Umbilical cord (tissue), 1 donor: ENCODE measurements at regions not wholly inside any gene's neighbourhood (a gene's known extent, or its start where the extent isn't known, plus 50 kb on each side); places are given as distances from the start of the nearest gene placed in this dataset.
"Not testable (repeated sequence)": the region's sequence is repeated elsewhere in the genome, so short reads cannot be mapped to it uniquely, and the experiment has no call there.

Experiments
- DNase-seq: peaks from one replicate; pipeline ENCODE4 v3.0.0-alpha.2; 2015; ENCODE audit warnings: low spot score

DNA sequence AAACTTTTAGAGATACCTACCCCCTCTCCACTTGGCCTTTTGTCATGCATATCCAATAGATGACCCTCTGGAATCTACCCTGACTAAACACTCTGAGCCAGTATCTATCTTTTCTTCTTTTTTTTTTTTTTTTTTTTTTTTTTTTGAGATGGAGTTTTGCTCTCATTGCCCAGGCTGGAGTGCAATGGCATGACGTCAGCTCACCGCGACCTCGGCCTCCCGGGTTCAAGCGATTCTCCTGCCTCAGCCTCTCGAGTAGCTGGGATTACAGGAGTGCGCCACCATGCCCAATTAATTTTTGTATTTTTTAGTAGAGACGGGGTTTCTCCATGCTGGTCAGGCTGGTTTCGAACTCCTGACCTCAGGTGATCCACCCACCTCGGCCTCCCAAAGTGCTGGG lies 50.8 kb upstream of the GRIN2B start:
- not testable (repeated sequence) for DNase-seq

DNA sequence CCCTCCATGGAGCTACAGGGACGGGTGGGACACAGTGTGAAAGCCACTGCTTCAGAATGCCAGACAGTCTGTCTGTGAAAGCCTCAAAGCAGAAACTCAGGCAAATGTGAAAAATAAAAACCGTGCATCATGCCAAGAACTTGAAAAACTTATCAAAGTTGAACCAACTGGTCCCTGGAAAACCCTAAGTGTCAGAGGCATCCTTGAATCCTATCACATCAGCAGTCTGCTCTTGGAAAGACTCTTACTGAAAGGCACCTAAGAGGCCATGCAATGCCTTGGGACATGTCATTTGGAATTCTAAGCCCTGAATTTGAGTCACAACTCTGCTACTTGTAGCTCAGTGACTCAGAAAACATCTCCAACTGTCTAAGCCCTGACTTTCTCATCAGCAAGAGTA lies 62.4 kb upstream of the GRIN2B start:
- no peak for DNase-seq

DNA sequence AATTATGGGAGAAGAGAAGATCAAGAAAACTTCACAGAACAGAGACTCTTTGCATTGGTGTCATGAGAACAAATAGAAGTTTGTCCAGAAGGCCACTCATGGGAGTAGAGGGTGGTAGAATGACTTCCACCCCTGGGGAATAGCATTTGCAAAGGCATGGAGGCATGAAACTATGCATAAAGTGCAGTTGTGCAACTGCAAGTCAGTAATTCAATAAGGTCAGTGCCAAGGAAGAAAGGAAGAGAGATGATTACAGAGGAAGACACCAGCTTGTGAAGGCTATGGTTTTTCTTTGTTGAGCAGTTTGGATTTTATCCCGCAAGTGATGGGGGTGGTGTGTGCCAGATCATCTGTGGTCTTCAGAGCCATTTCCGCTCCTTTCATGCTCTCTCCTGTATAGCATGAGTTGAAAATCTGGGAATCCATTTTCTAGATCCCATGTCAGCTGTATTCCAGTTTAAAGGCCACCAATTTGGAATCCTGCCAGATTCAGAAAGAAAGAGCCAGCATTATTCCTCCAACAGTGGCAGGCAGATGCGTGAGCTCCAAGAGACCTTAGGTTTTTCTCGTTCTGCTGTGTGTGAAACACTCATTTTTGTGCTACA lies 67.6 kb upstream of the GRIN2B start:
- DNase-seq: no peak

DNA sequence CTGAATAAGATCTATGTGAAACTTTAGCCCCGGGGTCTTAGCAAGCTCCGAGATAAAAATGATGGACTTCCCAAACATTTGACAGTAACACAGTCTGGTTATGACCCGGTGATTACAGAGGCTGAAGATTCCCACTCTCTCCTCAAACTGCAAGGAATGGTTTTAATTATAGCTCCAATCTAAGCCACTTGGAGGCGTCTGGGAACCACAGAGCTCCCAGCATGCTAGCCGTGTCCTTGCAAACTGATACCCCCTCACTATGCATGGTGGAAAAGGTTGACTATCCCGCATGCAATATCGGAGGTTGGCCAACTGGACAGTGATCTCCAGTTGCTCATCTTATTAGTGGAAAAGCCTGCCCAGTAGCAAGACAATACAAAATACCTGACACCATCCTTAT lies 76.5 kb upstream of the GRIN2B start:
- DNase-seq: peak; percentile 88

DNA sequence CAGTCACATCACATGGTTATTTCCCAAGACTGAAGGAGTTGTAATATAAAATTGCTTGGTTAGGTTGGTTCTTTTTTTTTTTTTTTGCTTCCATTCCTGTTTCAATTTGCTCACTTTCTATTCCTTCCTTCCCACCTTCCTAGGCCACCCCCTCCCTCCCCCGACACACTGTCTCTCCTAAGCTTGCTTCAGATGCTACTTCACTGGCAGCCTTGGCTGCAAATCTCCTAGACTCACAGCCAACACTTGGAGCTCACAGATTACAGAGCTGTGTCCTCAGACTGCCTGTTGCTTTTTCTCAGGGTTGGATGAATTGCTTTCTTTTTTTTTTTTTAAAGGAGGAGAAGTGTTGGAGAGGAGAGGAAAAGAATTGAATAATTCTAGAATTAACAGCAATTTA lies 77.3 kb upstream of the GRIN2B start:
- DNase-seq: peak; percentile 40

DNA sequence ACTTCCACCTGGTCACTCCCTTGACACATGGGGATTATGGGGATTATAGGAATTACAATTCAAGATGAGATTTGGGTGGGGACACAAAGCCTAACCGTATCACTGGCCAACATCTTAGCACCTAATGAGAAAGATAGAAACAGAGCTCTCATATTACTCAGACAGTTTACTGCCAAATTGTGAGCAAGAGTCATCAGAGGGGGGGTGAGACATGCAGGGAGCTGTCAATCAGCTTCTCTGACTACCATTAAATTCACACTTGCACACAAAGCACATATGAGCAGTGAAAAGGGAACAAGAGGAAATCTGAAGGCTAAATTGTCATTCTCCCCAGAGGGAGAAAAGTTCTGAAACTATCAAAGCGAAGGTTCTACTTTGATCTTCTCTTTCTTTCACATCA lies 78.1 kb upstream of the GRIN2B start:
- DNase-seq: no peak

DNA sequence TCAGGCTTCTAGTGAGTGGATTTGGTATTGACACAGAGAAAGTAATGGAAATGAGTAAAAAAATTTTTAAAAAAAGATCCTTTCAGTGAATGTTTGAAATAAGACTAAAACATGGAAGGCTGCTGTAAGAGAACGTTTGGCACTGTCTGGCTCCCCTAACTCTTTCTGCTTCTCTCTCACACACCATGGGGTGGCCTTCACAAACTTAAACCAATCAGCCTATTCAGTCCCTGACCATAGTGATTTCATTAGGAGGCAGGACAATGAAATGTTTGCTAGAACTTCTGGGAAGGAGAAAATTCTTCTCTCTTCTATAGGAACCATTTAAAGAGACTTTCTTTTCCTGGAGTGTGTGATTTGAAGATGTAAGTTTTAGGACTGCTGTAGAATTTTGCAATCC lies 84.2 kb upstream of the GRIN2B start:
- no peak for DNase-seq

DNA sequence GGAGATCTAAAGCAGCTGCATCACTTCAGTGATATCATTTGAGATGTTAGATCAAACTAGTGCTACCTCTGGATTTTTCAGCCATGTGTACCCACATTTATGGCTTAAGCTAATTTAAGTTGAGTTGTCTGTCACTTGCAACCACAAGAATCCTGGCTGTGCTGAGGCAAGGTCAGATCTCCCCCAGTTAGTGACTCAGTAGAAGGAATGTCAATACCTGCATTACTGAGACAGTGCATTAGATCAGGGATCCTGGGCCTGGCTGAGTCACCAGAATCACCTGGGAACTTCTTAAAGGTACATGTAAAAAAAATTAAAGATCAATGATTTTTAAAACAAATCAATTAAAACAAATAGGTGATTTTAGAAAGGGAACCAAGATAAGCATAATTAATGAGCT lies 84.6 kb upstream of the GRIN2B start:
- peak; percentile 38 for DNase-seq

DNA sequence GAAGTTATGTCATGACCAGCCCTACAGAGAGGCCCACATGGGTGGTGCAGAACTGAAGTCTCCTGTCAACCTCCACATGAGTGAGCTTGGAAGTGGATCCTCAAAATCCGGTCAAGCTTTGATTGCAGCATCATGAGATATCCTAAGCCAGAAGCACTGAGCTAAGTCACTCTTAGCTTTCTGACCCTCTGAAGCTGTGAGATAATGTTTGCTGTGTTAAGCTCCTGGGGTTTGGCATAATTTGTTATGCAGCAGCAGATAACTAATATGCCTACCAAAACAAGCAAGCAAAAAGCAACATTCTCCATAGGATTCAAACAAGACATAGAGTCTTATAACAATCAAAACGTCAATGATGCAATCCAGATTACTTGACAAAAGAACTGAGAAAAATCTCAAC lies 87.6 kb upstream of the GRIN2B start:
- peak; percentile 91 for DNase-seq

DNA sequence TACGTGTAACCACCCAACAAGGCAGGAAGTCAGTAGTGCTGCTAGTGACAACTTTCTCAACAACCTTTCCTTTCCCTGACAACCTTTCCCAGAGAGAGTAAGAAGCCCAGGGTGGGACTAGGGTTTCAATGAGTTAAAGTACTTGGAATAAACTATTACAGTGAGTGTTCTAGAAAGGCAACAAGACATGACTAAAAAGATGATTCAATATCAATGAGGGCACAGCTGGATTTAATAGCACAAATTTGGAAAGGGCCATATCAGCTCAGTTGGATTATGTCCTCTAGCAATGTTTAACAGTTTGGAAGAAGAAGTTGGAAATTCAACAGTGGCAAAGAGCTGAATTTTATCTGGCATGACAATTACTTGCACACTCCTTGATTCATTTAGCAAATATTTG lies 90.4 kb upstream of the GRIN2B start:
- DNase-seq: peak; percentile 29

DNA sequence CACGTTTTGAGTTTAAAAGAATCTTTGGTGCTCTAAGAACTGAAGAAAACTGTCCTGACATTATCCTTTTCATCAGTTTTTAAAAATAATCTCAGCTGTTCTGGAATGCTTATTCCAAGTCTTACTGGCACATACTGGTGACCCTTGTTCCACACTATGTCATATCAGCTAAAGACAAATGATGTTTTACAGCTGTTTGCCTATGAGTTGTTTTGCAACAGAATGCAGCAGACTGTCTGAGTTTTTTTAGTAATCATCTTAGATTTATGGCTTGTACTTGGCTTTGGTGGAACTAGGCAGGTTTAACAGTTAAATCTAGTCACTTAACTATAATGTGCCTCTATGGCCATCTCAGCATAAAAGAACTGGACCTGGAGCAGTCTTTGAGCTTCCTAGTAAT lies 91.6 kb upstream of the GRIN2B start:
- peak; percentile 92 for DNase-seq

DNA sequence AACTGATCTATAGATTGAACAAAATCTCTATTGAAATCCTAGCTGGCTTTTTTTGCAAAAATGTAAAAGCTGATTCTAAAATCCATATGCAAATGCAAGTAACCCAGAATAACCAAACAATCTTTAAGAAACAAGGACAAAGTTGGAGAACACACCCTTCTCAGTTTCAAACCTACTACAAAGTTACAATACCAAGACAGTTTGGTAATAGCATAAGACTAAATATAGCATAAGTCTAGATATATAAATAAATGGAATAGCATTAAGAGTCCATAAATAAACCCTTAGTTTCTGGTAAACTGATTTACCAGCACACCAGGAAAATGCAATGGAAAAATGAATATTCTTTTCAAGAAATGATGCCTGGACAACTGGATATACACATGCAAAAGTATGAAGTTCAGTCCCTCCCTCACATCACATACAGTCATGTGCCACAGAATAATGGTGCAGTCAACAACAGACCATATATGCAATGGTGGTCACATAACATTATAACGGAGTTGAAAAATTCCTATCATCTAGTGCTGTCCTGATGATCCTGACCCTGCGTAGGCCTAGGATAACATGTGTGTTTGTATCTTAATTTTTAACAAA lies 94.5 kb upstream of the GRIN2B start:
- DNase-seq: no peak

DNA sequence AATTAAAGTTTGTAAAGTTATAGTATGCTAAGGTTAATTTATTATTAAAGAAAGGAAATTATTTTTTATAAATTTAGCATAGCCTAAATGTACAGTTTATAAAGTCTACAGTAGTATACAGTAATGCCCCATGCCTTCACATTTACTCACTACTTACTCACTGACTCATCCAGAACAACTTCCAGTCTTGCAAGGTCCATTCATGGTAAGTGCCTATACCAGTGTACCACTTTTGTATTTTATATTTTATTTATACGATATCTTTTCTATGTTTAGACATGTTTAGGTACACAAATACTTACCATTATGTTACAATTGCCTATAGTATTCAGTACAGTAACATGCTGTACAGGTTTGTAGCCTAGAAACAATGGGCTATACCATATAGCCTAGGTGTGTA lies 95.1 kb upstream of the GRIN2B start:
- DNase-seq: no peak

DNA sequence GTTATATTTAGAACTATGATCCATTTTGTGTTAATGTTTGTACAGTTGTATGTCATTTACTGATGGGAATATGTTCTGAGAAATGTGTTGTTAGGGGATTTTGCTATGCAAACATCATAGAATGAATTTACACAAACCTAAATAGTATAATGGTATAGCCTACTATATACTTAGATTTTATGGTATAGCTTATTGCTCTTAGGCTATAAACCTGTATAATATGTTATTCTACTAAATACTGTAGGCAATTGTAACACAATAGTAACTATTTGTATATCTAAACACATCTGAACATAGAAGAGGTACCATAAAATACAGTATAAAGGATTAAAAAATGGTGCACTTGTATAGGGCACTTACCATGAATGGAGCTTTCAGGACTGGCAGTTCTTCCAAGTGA lies 105.4 kb upstream of the GRIN2B start:
- DNase-seq: no peak

DNA sequence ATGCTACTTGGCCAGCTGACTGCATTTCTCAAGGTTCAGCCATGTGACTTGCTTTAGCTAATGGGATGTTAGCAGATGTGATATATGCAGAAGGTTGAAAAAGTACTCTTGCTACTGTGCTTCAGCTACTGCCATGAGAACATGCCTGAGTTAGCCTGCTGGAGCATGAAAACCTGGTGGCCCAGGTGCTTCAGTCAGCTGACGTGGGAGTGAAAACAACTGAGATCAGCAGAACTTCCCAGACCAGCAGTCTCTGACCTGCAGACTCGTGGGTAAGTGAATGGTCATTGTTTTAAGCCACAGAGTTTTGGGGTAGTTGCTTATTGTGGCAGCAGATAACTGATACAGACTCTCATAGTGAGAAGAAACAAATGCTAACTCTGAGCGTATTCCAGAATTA lies 118.6 kb upstream of the GRIN2B start:
- DNase-seq: no peak

DNA sequence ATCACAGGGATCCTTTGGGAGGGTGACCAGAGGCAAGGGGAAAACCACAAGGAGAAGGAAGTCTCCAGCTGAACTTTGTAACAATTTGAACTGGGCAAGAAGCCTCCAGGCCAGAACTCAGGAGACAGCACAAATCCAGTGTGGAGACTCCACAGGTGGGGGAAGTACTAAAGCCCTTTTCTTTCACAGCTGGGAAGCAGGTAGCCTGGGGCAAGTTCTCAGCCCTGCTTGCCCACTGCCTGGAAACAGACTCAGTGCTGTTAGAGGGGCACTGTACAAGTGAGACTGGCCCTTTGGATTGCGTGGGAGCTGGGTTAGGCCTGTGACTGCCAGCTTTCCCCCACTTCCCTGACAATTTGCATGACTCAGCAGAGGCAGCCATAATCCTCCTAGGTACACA lies 120.2 kb upstream of the GRIN2B start:
- DNase-seq: not testable (repeated sequence)

DNA sequence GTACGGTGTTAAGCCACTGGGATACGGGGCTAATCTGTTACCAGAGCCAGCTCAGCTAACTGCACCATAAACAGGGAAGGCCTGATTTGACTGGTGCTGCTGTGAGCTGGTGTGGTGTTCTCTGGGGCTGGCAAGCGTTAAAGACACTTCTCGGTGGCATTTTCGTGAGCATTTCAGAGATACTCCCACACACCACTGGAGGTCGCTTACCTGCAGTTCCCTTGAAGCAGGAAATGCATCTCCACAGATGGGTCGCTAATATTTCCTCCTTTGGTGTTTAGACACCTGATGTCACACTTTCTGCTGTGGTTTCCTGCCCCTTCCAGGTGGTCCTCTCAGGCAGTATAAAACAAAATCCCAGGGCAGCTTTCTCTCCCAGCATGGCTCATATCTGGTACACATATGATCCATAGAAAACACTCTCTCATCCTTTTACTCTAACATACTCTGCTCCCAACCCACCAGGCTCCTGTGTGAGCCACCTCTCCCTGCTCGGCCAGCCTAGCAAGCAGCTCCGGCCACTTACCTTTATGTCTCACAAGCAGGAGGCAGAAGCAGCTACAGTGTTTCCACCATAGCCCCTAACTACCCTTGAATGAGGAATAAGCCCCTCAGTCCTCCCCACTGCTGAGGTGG lies 129.9 kb upstream of the GRIN2B start:
- no peak for DNase-seq

DNA sequence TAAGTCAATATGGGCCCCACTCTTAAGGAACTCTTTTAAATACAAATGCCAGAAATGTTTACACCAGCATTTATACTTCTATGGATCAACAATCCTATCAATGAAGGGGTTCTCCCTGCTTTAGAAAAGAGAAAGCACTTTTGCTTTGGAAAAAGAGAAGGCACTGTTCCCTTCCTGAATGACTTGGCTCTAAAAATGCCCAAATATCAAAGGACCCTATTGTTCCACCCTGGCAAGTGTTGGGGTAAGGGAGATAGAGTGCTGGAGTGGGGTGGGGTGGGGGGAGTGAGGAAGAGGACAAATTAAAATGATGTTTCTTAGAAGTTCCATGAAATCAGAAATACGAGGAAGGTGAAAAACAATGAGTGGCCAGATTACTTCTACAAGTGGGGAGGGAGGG lies 131.6 kb upstream of the GRIN2B start:
- no peak for DNase-seq

DNA sequence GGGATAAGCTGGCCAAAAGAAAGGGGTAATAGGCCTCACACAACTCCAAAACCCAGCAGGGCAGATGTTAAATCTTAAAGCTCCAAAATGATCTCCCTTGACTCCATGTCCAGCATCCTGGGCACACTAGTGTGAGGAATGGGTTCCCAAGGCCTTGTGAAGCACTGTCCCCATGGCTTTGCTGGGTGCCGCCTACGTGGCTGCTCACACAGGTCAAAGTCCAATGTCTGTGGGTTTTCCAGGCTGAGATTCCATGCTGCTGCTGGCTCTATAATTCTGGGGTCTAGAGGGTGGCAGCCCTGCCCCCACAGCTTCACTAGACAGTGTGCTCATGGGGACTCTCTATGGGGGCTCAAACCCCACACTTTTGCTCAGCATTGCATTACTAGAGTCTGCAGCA lies 145.3 kb upstream of the GRIN2B start:
- DNase-seq: no peak

DNA sequence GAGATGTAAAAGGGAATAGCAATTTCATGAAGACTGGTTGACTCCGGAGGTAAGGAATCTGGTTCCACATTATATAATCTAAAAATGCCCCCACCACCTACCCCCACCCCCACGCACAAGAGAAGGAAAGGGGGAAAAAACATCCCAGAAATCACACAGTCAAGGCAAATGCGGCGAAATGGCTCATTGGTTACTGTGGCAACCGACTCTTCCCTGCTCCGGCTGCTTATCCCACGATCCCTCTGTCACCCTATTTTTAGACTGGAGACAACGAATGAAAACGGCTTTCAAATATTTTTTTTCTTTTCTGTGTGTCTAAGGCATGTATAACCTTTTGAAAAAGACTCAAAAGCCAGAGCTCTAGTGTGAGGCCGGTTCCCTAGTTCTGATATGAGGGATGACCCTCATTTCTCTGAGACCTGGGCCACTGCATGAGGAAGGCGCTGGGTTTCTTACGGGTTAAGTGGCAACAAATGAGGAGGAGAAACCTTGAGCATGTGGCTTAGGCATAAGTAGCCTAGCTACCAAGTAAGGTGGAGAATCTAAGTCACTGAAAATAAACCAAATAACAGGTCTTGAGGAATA lies 148.3 kb upstream of the GRIN2B start:
- no peak for DNase-seq

DNA sequence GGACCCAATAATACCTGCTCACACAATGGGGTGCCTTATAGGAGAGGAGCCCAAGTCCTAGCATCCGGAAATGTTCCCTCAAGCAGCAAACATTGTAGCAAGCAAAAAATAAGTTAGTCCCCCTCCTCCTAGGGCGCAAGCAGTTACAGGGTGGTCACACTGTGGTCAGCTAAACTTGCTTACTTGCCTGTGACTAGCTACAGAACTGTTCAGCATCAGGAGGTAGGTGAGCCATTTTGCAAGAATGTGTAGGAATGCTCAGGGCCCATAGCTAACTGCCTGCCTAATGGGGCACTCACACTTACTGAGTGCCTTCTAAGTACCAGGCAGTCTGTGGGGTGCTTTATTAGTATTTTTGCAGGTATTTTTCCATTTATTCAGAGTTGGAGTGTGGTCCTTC lies 154.6 kb upstream of the GRIN2B start:
- DNase-seq: no peak

DNA sequence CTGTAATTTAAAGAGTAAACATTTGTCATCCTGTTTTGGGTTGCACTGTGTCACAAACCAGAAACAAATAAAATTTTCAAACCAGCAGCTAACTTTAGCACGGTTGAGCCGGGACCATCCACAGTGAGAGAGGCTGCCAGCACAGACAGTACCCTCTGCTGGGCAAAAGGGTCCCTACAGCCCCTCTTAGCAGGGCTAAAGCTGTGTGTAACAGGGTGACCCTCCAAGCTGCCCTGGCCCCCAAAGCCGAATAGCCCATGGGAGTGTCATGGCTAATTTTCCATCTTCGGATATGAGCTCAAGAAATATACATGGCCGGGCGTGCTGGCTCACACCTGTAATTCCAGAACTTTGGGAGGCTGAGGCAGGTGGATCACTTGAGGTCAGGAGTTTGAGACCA lies 157.1 kb upstream of the GRIN2B start:
- no peak for DNase-seq
